ENCODE measurements at regions not wholly inside any gene's neighbourhood (a gene's known extent, or its start where the extent isn't known, plus 50 kb on each side); places are given as distances from the start of the nearest gene placed in this dataset.
"Not testable (repeated sequence)": the region's sequence is repeated elsewhere in the genome, so short reads cannot be mapped to it uniquely, and the experiment has no call there.

DNA sequence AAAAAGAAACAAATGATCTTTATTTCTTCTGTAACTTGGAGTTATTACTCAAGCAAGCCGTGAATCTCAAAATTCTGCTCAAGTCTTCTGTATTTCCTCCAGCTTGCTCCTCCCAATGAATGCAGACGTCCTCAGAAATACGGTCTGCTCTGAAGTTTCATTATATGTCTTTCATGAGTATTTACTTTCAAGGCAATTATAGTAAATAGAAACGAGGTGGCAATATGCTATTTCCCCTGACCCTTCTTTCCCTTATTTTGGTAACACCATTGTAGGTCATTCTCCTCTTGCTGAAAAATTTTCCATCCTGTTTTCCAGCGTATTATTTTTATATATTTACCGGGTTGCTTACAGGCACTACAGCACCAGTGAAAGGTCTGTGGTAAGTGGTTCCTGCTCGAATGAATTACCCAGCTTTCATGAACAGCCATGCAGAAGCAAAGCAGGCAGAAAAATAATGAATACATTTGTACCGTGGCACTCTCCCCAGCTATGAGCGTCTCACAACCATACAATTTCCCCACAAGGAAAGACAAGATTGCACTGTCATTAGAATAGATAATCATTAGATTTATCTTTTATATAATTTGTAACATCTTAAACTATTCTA, 350.9 kb upstream of the PKN2 start:
- TF ChIP-seq, protein P1, sequence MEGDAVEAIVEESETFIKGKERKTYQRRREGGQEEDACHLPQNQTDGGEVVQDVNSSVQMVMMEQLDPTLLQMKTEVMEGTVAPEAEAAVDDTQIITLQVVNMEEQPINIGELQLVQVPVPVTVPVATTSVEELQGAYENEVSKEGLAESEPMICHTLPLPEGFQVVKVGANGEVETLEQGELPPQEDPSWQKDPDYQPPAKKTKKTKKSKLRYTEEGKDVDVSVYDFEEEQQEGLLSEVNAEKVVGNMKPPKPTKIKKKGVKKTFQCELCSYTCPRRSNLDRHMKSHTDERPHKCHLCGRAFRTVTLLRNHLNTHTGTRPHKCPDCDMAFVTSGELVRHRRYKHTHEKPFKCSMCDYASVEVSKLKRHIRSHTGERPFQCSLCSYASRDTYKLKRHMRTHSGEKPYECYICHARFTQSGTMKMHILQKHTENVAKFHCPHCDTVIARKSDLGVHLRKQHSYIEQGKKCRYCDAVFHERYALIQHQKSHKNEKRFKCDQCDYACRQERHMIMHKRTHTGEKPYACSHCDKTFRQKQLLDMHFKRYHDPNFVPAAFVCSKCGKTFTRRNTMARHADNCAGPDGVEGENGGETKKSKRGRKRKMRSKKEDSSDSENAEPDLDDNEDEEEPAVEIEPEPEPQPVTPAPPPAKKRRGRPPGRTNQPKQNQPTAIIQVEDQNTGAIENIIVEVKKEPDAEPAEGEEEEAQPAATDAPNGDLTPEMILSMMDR (IDR thresholded peaks at IDR 0.05), result no peak

DNA sequence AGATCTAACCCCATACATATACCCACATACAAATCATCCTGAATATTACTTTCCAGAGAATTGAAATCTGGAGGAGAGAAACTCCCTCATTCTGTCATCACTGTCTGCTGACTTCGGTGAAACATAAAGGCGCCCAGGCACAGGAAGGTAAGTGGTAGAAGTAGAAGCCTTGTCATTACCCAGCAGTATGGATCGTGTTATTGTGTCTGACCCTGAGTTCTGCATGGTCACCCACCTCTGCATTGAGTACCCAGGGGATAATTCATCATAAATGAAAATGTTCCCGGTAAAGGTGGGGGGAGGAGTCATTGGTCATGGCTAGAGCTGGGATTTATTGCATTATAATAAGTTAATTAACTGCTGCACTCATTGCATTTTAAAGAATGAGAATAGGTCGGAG, 342.6 kb upstream of the PKN2 start:
- Mint-ChIP-seq H3K9me3 (peaks cover 4% of the 10 kb centered on the region), H3K4me3 (no peak overlapping the region), H3K27ac (no peak overlapping the region), H3K36me3 (ENCODE audit: low read depth) (no peaks in the 10 kb centered on the region), H3K4me1 (ENCODE audit: low read depth) (no peaks in the 10 kb centered on the region), H3K27me3 (no peaks in the 10 kb centered on the region)
- ChIA-PET CTCF (no interaction called here), POLR2A (no interaction called here)
- TF ChIP-seq, protein P1 (IDR thresholded peaks at IDR 0.05), result no peak
- Histone ChIP-seq H3K4me1 (ENCODE audit: insufficient read depth, low read length) (no peaks in the 10 kb centered on the region), H3K4me3 (ENCODE audit: low read length) (no peak overlapping the region), H3K27me3 (ENCODE audit: control insufficient read depth in 1 of 2, insufficient read depth in 2 of 2, low read length in 2 of 2) (no peaks in the 10 kb centered on the region), H3K27ac (ENCODE audit: low read depth in 1 of 2, low read length in 2 of 2) (no peak overlapping the region), H3K36me3 (ENCODE audit: insufficient read depth, low read length) (no peaks in the 10 kb centered on the region), H3K9me3 (ENCODE audit: control insufficient read depth in 1 of 2, insufficient read depth in 1 of 2, low read length in 2 of 2) (no peaks in the 10 kb centered on the region)
- intact Hi-C loops (cut with DNase I, micrococcal nuclease), result no loop called here
- no peak for DNase-seq
- ATAC-seq (ENCODE audit: poor library complexity), result no peak

More for the DNA sequence above, 350.9 kb upstream of the PKN2 start:
- Mint-ChIP-seq H3K27ac (no peak overlapping the region), H3K9me3 (no peaks in the 10 kb centered on the region), H3K27me3 (no peaks in the 10 kb centered on the region), H3K36me3 (ENCODE audit: low read depth) (no peaks in the 10 kb centered on the region), H3K4me1 (ENCODE audit: low read depth) (no peaks in the 10 kb centered on the region), H3K4me3 (no peak overlapping the region)
- POLR2A ChIA-PET, result no interaction called here
- intact Hi-C loops (cut with DNase I, micrococcal nuclease), result no loop called here
- H3K27ac ChIP-seq (ENCODE audit: low read depth in 1 of 2, low read length in 2 of 2), result no peak overlapping the region
- H3K27me3 ChIP-seq (ENCODE audit: control insufficient read depth in 1 of 2, insufficient read depth in 2 of 2, low read length in 2 of 2), result no peaks in the 10 kb centered on the region
- H3K36me3 ChIP-seq (ENCODE audit: insufficient read depth, low read length), result no peaks in the 10 kb centered on the region
- DNase-seq, result no peak
- H3K4me3 ChIP-seq (ENCODE audit: low read length), result no peak overlapping the region
- no peaks in the 10 kb centered on the region for H3K9me3 ChIP-seq (ENCODE audit: control insufficient read depth in 1 of 2, insufficient read depth in 1 of 2, low read length in 2 of 2)
- no peak for ATAC-seq (ENCODE audit: poor library complexity)
- CTCF ChIA-PET, result no interaction called here
- H3K4me1 ChIP-seq (ENCODE audit: insufficient read depth, low read length), result no peaks in the 10 kb centered on the region

DNA sequence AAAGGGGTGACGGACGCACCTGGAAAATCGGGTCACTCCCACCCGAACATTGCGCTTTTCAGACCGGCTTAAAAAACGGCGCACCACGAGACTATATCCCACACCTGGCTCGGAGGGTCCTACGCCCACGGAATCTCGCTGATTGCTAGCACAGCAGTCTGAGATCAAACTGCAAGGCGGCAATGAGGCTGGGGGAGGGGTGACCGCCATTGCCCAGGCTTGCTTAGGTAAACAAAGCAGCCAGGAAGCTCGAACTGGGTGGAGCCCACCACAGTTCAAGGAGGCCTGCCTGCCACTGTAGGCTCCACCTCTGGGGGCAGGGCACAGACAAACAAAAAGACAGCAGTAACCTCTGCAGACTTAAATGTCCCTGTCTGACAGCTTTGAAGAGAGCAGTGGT, 342.0 kb upstream of the PKN2 start:
- ATAC-seq (ENCODE audit: poor library complexity); POLR2A ChIA-PET; H3K27ac ChIP-seq (ENCODE audit: low read depth in 1 of 2, low read length in 2 of 2); CTCF ChIA-PET; H3K4me3 ChIP-seq (ENCODE audit: low read length); intact Hi-C loops (cut with DNase I, micrococcal nuclease); H3K27me3 Mint-ChIP-seq; H3K4me3 Mint-ChIP-seq; H3K9me3 Mint-ChIP-seq; H3K36me3 ChIP-seq (ENCODE audit: insufficient read depth, low read length); H3K9me3 ChIP-seq (ENCODE audit: control insufficient read depth in 1 of 2, insufficient read depth in 1 of 2, low read length in 2 of 2); H3K4me1 Mint-ChIP-seq (ENCODE audit: low read depth); H3K27ac Mint-ChIP-seq; H3K4me1 ChIP-seq (ENCODE audit: insufficient read depth, low read length); H3K27me3 ChIP-seq (ENCODE audit: control insufficient read depth in 1 of 2, insufficient read depth in 2 of 2, low read length in 2 of 2); H3K36me3 Mint-ChIP-seq (ENCODE audit: low read depth): not testable (repeated sequence)
- peak in 4 of 14 experiments; percentile 9 to 36 (median 10) for DNase-seq

DNA sequence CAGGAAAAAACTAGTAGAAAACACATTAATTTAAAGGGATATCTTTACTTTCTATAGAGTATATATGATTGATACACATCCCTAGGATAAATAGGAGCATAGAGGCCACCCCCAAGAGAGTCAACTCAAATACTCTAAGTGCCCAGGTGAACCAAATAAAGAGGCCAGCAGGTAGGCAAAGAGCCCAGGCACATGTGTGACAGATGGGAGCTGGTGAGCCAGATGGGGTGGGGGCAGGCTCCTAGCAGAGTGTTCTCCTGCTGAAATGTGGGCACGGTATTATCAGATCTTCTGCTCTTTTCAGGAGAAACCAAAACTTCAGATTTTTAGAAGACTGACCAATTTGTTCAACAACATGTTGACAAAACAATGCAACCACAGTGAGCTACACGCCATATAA, 333.4 kb upstream of the PKN2 start:
- intact Hi-C loops (cut with DNase I, micrococcal nuclease), result no loop called here
- CTCF ChIA-PET, result no interaction called here
- POLR2A ChIA-PET, result no interaction called here
- no peaks in the 10 kb centered on the region for H3K36me3 Mint-ChIP-seq (ENCODE audit: low read depth)
- H3K27ac ChIP-seq (ENCODE audit: low read depth in 1 of 2, low read length in 2 of 2), result no peak overlapping the region
- H3K9me3 Mint-ChIP-seq, result no peaks in the 10 kb centered on the region
- no peak overlapping the region for H3K4me3 ChIP-seq (ENCODE audit: low read length)
- no peaks in the 10 kb centered on the region for H3K27me3 Mint-ChIP-seq
- H3K27ac Mint-ChIP-seq, result no peak overlapping the region
- no peak overlapping the region for H3K4me3 Mint-ChIP-seq
- H3K27me3 ChIP-seq (ENCODE audit: control insufficient read depth in 1 of 2, insufficient read depth in 2 of 2, low read length in 2 of 2), result no peaks in the 10 kb centered on the region
- H3K4me1 Mint-ChIP-seq (ENCODE audit: low read depth), result no peaks in the 10 kb centered on the region
- ATAC-seq (ENCODE audit: poor library complexity) (no peak), DNase-seq (no peak)
- TF ChIP-seq, protein P1 (IDR thresholded peaks at IDR 0.05), result no peak
- no peaks in the 10 kb centered on the region for H3K4me1 ChIP-seq (ENCODE audit: insufficient read depth, low read length)
- no peaks in the 10 kb centered on the region for H3K9me3 ChIP-seq (ENCODE audit: control insufficient read depth in 1 of 2, insufficient read depth in 1 of 2, low read length in 2 of 2)
- H3K36me3 ChIP-seq (ENCODE audit: insufficient read depth, low read length), result no peaks in the 10 kb centered on the region

Data from CD4-positive, alpha-beta T cell (primary cell).